ENCODE measurements at regions not wholly inside any gene's neighbourhood (a gene's known extent, or its start where the extent isn't known, plus 50 kb on each side); places are given as distances from the start of the nearest gene placed in this dataset.

DNA sequence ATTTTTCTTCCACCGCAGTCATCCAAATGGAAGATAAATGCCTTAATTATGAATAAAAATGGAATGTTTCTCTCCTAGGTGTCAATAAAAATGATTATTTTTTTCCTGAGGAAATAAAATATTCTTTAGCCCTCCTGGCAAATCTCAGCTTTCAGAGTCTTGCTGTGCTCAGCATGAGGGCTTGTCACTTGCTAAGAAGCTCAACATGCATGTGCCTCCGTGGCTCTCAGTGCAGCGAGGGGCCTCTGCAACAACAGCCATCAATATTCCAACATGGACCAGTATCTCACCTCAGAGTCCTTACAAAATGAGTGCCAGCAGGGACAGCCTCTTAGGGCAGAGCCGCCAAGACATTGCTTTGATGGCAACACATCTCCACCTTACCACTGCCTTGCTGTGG, 159.5 kb upstream of the TMPO start (continued):
- TF ChIP-seq, protein P1, sequence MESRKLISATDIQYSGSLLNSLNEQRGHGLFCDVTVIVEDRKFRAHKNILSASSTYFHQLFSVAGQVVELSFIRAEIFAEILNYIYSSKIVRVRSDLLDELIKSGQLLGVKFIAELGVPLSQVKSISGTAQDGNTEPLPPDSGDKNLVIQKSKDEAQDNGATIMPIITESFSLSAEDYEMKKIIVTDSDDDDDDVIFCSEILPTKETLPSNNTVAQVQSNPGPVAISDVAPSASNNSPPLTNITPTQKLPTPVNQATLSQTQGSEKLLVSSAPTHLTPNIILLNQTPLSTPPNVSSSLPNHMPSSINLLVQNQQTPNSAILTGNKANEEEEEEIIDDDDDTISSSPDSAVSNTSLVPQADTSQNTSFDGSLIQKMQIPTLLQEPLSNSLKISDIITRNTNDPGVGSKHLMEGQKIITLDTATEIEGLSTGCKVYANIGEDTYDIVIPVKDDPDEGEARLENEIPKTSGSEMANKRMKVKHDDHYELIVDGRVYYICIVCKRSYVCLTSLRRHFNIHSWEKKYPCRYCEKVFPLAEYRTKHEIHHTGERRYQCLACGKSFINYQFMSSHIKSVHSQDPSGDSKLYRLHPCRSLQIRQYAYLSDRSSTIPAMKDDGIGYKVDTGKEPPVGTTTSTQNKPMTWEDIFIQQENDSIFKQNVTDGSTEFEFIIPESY (IDR thresholded peaks at IDR 0.05): no peak
- no peak for TF ChIP-seq ATF3 (IDR thresholded peaks at IDR 0.05; ENCODE audit: borderline replicate concordance, extremely low read depth, low read depth, low read length)
- TF ChIP-seq ELK1 (IDR thresholded peaks at IDR 0.05; ENCODE audit: low read depth, low read length): no peak
- TF ChIP-seq NFIC (IDR thresholded peaks at IDR 0.05; ENCODE audit: low read depth, low read length): no peak
- TF ChIP-seq POLR2A (IDR thresholded peaks at IDR 0.05; ENCODE audit: low read depth, low read length): no peak
- TF ChIP-seq ZNF384 (IDR thresholded peaks at IDR 0.05; ENCODE audit: borderline replicate concordance, low read depth, low read length): no peak
- TF ChIP-seq BCL11A (IDR thresholded peaks at IDR 0.05; ENCODE audit: low read depth, low read length): no peak
- no peak for TF ChIP-seq SRF (IDR thresholded peaks at IDR 0.05; ENCODE audit: low read depth in 2 of 2, low read length in 2 of 2)

DNA sequence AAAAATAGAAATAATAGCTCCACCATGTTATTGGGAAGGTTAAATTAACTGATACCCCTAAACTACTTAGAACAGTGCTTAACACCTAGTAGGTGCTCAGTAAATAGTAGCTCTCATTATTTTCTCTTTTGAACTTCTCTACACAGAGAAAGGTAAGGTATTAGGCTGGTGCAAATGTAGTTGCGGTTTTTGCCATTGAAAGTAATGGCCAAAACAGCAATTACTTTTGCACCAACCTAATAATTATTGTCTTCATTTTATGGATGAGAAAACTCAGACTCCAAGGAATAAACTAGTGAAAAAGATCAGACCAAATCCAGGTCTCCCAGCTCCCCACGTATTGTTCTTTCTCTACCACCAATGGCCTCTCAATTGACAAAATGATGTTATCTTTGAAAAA, 157.2 kb upstream of the TMPO start:
- Histone ChIP-seq H2AFZ (ENCODE audit: control insufficient read depth, low read depth, low read length) (no peak overlapping the region), H3K79me2 (ENCODE audit: control insufficient read depth, insufficient read depth, low read length) (no peaks in the 10 kb centered on the region), H3K4me1 (ENCODE audit: control insufficient read depth, insufficient read depth, low read length) (no peaks in the 10 kb centered on the region), H3K4me3 (no peak overlapping the region), H3K27me3 (replicated peaks in 1 of 2; ENCODE audit: control insufficient read depth in 2 of 2, insufficient read depth in 2 of 2, low read length in 1 of 2) (no peaks in the 10 kb centered on the region), H3K27ac (ENCODE audit: control insufficient read depth, insufficient read depth) (no peak overlapping the region), H3K9ac (ENCODE audit: control insufficient read depth, insufficient read depth, low read length) (no peak overlapping the region), H4K20me1 (ENCODE audit: control insufficient read depth, insufficient read depth) (no peaks in the 10 kb centered on the region), H3K4me2 (ENCODE audit: control insufficient read depth, insufficient read depth) (no peak overlapping the region), H3K36me3 (ENCODE audit: control insufficient read depth in 2 of 2, insufficient read depth in 2 of 2, low read length in 1 of 2) (no peaks in the 10 kb centered on the region), H3K9me3 (replicated peaks; ENCODE audit: control insufficient read depth, insufficient read depth, low read length) (no peaks in the 10 kb centered on the region; the same call in 2 of the 3 replicates)
- ChIA-PET CTCF (interaction anchor here (0.7 to 1.6 kb wide), 3 partner anchors 18 to 25 kb away, joined by 3 to 4 read pairs (median 3); no protein-coding TSS in a partner anchor), SMC1A (ENCODE audit: uncharacterized antibody, unreplicated experiment) (interaction anchor here (1.8 kb wide), 1 partner anchor 17 kb away, joined by 4 read pairs; no protein-coding TSS in a partner anchor), RAD21 (ENCODE audit: unreplicated experiment) (interaction anchor here (1.6 kb wide), 1 partner anchor 24 kb away, joined by 4 read pairs; no protein-coding TSS in a partner anchor), POLR2A (no interaction called here)
- DNase-seq (ENCODE audit: low read depth, low spot score) (no peak), ATAC-seq (no peak), FAIRE-seq (no peak)
- BruUV-seq (replicated peaks): no TSS peak
- intact Hi-C loops (cut with micrococcal nuclease; ENCODE audit: unreplicated experiment) (no loop called here), in situ Hi-C loops (cut with MboI) (no loop called here)
- WGBS (ENCODE audit: insufficient coverage, insufficient replicate concordance, low lambda C conversion rate, missing lambda C conversion rate): 0% methylated on average over 2 of the region's 2 CpGs
- TF ChIP-seq SMAD5 (IDR thresholded peaks at IDR 0.05; ENCODE audit: low read depth) (no peak), ZBTB40 (IDR thresholded peaks at IDR 0.05; ENCODE audit: borderline replicate concordance) (peak; percentile 53)
